ENCODE measurements at regions not wholly inside any gene's neighbourhood (a gene's known extent, or its start where the extent isn't known, plus 50 kb on each side); places are given as distances from the start of the nearest gene placed in this dataset.
A peak's percentile ranks its signal among the peaks of the same experiment; 100 is the strongest.
"Not testable (repeated sequence)": the region's sequence is repeated elsewhere in the genome, so short reads cannot be mapped to it uniquely, and the experiment has no call there.

DNA sequence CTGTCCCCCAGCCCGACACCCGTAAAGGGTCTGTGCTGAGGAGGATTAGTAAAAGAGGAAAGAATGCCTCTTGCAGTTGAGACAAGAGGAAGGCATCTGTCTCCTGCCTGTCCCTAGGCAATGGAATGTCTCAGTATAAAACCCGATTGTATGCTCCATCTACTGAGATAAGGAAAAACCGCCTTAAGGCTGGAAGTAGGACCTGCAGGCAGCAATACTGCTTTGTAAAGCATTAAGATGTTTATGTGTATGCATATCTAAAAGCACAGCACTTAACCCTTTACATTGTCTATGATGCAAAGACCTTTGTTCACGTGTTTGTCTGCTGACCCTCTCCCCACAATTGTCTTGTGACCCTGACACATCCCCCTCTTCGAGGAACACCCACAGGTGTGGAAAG, 69.8 kb upstream of the ROPN1B start:
- DNase-seq; intact Hi-C loops (cut with DNase I); ATAC-seq: not testable (repeated sequence)

DNA sequence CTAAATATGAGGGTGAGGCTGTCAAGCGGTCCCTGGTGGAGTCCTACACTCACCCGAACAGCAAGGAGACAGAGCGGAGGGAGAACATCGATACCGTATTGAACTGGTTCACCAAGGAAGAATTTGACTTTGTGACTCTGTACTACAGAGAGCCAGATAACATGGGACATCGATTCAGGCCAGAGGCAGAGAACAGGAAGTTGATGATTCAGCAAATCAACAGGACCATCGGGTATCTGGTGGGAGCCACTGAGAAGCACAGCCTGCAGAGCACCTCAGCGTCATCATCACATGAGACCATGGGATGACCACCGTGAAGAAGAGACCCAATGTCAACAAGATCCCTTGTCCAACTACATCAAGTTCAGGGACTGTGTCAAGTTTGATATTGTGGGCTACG, 67.5 kb upstream of the ROPN1B start:
- intact Hi-C loops (cut with DNase I); ATAC-seq; DNase-seq: not testable (repeated sequence)

DNA sequence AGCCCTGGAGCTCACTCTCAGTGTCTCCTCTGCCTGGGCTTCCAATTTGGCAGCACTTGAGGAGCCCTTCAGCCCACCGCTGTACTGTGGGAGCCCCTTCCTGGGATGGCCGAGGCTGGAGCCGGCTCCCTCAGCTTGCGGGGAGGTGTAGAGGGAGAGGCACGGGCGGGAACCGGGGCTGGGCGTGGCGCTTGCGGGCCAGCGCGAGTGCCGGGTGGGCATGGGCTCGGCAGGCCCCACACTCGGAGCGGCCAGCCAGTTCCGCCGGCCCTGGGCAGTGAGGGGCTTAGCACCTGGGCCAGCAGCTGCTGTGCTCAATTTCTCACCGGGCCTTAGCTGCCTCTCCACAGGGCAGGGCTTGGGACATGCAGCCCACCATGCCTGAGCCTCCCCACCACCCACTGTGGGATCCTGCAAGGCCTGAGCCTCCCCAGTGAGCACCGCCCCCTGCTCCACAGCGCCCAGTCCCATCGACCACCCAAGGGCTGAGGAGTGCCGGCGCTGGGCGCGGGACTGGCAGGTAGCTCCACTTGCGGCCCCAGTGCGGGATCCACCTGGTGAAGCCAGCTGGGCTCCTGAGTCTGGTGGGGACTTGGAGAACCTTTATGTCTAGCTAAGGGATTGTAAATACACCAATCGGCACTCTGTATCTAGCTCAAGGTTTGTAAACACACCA, 65.1 kb upstream of the ROPN1B start:
- DNase-seq; intact Hi-C loops (cut with DNase I): not testable (repeated sequence)

DNA sequence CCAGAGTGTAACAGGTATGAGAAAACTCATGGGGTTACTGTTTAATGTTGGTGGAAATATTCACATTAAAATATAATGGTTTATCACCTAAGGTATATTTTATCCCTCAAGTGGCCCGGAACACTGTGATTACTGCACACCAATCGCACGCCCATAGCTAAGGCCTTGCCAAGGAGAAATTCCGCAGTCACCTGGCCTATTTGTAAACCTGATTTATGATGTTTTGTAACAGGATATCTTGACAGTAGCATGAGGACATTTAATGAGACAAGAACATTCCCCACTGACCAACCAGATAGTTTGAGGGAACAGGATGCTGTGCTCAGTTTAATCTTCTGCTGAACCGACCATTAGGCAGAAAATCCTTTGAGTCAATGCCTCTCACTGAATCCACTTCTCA, 61.7 kb upstream of the ROPN1B start:
- intact Hi-C loops (cut with DNase I); ATAC-seq; DNase-seq: not testable (repeated sequence)

More for the DNA sequence above, 65.1 kb upstream of the ROPN1B start:
- not testable (repeated sequence) for ATAC-seq

DNA sequence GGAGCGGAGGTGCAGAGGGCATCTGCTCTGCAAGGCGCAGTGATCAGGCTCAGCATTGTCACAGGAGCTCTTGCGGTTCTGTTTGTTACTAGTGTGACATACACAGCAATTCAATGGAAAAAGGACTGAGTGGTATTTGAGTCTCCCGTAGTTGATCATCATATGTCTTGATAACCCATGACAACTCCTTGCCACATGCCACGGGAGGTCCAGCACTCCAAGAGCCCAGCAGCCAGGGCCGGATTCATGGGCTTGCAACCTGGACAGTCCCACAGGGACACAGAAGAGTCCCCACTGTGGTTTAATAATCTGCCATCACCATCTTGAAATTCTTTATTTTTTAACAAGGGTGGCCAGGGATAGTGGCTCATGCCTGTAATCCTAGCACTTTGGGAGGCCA, 58.1 kb upstream of the ROPN1B start:
- ATAC-seq; intact Hi-C loops (cut with DNase I); DNase-seq: not testable (repeated sequence)

DNA sequence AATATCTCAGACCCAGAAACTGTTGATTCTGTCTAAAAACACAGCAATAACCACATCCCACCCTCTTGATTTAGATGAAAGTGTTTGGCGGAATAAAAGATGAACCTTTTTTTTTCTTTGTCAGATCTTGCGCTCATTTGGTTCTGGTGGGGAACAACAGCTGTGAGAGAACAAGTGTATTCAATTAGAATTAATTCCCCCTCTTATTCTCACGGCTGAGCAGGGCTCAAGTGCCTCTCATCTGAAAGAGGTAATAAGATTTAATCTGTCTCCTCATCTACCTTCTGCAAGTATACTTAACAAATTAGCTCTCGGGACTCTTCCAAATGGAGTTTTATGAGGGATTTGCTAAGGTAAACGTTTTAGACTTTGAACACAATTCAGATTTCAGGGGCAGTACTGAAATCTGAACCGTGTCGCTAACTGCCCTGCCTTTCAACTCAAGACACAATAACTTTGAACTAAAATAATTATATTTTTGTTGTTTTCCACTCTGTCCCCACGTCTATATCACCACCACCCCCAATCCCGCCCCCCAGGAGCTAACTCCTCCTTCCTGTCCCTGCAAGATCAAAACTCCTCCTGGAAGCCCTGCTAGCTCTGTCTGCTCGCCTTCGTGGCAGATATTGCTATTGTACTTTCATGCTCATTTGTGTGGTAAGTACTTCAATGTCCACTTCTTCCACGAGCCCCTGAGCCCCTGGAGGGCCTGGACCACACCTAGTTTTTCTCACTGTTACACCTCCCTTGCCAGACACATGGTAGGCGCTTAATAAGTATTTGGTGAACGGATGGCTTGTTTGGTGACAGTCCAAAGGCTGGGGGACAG, 54.2 kb upstream of the ROPN1B start:
- intact Hi-C loops (cut with DNase I); DNase-seq; ATAC-seq: not testable (repeated sequence)

DNA sequence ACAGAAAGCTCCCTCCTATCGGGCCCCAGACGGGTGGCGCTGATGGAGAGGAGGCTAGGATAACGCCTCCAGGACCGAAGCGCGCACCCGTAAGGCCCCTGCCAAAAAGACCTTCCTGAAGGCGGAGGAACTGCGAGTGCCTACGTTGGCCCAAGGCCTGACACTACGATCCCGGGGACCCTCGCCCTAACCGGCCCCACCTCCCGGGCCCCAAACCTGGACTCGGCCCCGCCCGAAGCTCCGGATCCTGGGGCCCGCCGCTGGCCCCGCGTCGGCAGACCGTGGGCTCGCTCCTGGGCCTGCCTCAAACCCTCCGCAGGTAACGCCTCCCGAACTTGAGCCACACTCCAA, 53.6 kb upstream of the ROPN1B start:
- ATAC-seq; DNase-seq; intact Hi-C loops (cut with DNase I): not testable (repeated sequence)

DNA sequence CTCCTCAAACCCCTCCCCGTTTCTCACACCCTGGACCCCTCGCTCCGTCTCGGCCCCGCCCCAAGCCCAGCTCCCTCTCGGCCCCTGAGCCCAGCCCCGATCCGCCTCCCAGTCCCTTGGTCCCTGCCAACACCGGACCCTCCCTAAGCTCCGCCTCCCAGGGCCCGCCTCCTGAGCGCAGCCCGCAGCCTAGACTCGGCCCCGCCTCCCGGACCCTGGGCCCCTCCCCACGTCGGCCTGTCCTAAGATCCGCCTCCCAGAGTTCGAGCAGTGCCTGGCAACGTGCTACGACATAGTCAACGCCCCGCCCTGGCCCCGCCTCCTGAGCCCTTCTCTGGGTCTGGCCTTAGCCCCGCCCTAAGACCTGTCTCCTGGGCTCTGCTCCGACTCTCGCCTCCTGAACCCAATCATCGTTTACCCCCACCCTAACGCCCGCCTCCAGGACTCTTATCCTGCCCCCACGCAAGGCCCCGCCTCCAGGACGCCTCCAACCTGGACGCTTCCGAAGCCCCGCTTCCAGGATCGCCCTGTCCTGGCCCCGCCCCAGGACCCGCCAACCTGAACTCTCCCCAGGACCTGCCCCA, 53.1 kb upstream of the ROPN1B start:
- intact Hi-C loops (cut with DNase I) = not testable (repeated sequence)
- DNase-seq (peak; percentile 100), ATAC-seq (peak; percentile 87 to 91)

DNA sequence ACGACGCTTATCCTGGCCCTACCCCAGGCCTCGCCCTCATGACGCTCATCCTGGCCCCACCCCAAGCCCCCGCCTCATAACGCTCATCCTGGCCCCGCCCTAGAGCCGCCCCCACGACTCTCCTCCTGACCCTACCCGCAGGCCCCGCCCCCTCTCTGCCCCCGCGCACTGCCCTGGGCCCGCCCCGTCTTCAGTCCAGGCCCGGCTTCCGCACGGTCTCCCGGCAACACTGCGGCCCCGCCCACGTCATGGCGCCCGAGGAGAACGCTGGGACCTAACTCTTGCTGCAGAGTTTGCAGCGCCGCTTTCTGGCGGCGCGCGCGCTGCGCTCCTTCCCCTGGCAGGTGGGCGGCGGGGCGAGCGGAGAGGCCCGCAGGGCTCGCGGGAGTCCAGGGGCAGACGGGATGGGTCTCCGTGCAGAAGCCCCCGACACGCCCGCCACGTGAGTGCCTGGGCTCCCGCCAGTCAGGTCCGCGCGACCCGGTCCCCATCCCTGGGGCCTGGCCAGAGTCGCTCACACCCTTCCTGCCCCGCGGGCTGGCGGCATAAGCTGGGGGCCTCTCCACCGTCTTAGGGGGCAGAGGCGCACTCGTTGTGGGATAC, 52.5 kb upstream of the ROPN1B start:
- DNase-seq (peak; percentile 100), ATAC-seq (peak; percentile 98 to 100)
- intact Hi-C loops (cut with DNase I) = no loop called here

DNA sequence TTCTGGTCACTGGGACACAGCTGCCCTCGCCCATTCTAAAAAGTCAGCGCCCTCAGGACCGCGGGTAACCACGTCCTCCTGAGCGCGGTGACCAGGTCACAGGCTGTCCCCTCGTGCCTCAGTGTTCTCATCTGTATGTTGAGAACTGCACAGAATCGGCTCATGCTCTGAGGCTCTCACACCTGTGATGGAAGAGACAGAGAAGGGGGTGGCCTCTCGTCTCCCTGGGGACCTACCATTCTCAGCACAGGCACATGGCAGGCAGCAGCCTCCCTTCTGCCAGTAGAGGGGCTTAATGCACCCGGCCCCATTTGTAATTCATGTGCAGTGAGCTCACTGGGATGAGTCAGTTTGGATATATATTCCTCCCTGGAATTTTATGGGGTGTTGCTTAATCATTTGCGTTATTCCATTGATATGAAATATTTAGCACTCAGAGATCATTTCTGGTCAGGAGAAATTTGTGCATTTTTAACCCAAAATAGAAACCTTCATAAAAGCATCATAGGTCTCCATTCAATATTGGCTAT, 51.9 kb upstream of the ROPN1B start:
- intact Hi-C loops (cut with DNase I); ATAC-seq; DNase-seq: not testable (repeated sequence)

DNA sequence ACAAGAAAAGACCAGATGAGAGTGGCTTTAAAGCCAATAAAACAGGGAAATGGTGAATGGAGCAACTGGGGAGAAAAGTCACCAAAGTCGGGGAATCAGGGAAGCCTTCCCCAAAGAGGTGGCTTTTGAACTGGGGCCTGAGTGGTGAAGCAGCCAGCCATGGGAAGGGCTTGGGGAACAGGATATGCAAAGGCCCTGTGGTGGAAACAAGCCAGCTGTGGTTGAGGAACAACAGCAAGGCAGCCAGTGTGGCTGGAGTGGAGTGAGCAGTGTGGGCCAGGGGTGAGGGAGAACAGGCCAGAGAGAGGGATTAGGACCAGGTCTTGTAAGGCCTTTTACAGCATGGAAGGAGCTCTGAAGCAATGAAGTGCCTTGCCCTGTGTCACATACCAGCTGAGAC, 51.0 kb upstream of the ROPN1B start:
- intact Hi-C loops (cut with DNase I); DNase-seq; ATAC-seq: not testable (repeated sequence)

DNA sequence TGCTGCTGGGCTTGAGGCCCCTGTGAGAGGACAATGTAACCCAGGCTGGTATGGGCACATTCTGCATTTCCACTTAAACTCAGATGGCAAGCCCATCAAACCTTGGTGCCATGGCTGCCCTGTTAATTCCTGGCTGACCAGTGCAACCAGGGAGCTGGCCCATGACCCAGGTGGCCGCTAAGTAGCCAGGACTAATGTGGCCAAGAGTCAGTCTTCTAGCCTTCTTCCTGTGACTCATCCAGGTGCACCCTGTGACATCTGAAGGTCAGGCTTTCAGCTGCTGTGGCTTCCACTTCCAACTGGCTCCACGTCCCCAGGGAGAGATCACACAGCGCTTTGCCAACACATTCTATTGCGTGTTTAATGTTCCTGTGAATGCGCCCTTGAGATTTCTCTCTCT, 50.5 kb upstream of the ROPN1B start:
- DNase-seq; intact Hi-C loops (cut with DNase I); ATAC-seq: not testable (repeated sequence)

DNA sequence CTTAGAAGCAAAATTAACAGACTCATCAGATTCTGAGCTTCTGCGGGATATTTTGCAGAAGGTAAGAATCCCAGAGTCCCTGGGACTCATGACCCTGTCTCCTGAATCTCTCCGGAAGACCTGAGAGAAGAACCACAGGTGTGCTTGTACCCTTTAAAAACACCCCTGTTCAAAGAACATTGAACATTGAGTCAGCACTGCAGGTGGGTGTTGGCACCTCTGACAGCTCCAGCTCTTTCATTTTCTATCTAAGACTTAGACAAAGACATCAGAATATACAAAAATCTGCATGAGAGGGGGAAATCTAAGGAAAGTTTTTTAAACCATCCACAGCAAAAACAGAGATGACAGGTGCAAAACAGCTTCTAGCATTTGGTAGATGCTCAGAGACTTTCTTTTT, 50.1 kb upstream of the ROPN1B start:
- DNase-seq; intact Hi-C loops (cut with DNase I); ATAC-seq: not testable (repeated sequence)

Small RNA genes lying in the stretch of these regions (microRNA-seq; reads per million reads assigned to microRNA genes)
- 0 reads per million in 2 donors for gene MIR548I1
